Heart left ventricle (tissue), 16 donors: ENCODE measurements at regions not wholly inside any gene's neighbourhood (a gene's known extent, or its start where the extent isn't known, plus 50 kb on each side); places are given as distances from the start of the nearest gene placed in this dataset.
A peak's percentile ranks its signal among the peaks of the same experiment; 100 is the strongest.
"Not testable (repeated sequence)": the region's sequence is repeated elsewhere in the genome, so short reads cannot be mapped to it uniquely, and the experiment has no call there.

Experiments used
- ATAC-seq, 4 donors: fragments of 200-7000 bp; cut with Tn5 transposase; one replicate each; pipeline ENCODE4 v1.9.1; 2020 to 2022; ENCODE audit warnings: moderate library complexity in 4 of 4, mild to moderate bottlenecking in 3 of 4, moderate number of reproducible peaks in 1 of 4
- DNase-seq, 5 donors: peaks; one replicate each; pipeline ENCODE4 v3.0.0-alpha.2; 2020
- H3K27ac ChIP-seq, 12 donors: fragments of 200-600 bp; sonication (generic) in 4 of 12; one replicate each; pipeline versions ENCODE4 v1.5.0 to v1.8.0; 2016 to 2022; ENCODE audit warnings: mild to moderate bottlenecking in 2 of 12
- H3K27me3 ChIP-seq, 9 donors: fragments of 200-600 bp; sonication (generic) in 2 of 9; one replicate each; pipeline versions ENCODE4 v1.5.1 to v1.8.0; 2016 to 2022; ENCODE audit warnings: mild to moderate bottlenecking in 3 of 9
- H3K36me3 ChIP-seq, 9 donors: fragments of 200-600 bp; sonication (generic) in 2 of 9; one replicate each; pipeline versions ENCODE4 v1.5.0 to v1.8.0; 2018 to 2022; ENCODE audit warnings: mild to moderate bottlenecking in 2 of 9
- H3K4me1 ChIP-seq, 12 donors: fragments of 200-600 bp; sonication (generic) in 4 of 12; one replicate each; pipeline versions ENCODE4 v1.5.0 to v1.8.0; 2016 to 2022; ENCODE audit warnings: mild to moderate bottlenecking in 3 of 12
- H3K4me3 ChIP-seq, 12 donors: fragments of 200-600 bp; sonication (generic) in 4 of 12; one replicate each; pipeline versions ENCODE4 v1.5.0 to v1.8.0; 2017 to 2022; ENCODE audit warnings: mild to moderate bottlenecking in 9 of 12, moderate library complexity in 4 of 12
- H3K9me3 ChIP-seq, 12 donors: fragments of 200-600 bp; sonication (generic) in 4 of 12; one replicate each; pipeline versions ENCODE4 v1.5.0 to v1.8.0; 2016 to 2022; ENCODE audit warnings: mild to moderate bottlenecking in 1 of 12
- POLR2A ChIP-seq, 2 donors: fragments of 450-650 bp; IDR thresholded peaks; one replicate each; pipeline ENCODE4 v1.6.1; 2017; ENCODE audit warnings: antibody characterized with exemption in 2 of 2, mild to moderate bottlenecking in 2 of 2, moderate library complexity in 2 of 2
- WGBS, 4 donors: extraction: QIAGEN DNeasy Blood & Tissue Kit in 2 of 4; methylation state at CpG; one replicate each; pipeline versions ENCODE4 v1.1.5 to v1.1.7; 2013 to 2018; 5-methylcytosine and 5-hydroxymethylcytosine counted together
- intact Hi-C, 10 donors: fragments of 100-400 bp; cut with DNase I; formaldehyde crosslinking; loops; one replicate each; pipeline versions ENCODE4 v1.11.1 to v1.14.2; 2022
- TF ChIP-seq, protein P1 (sequence below), 12 donors: fragments of 200-600 bp; sonication (generic) in 4 of 12; IDR thresholded peaks; one replicate each; pipeline versions ENCODE4 v1.5.0 to v1.8.0; 2018 to 2022; ENCODE audit warnings: antibody characterized with exemption in 12 of 12, mild to moderate bottlenecking in 5 of 12
- donor health status: ischemic (EF 13 %, LVEDD 7.1; RV severe dilation, severe dysfunction).
- donor health status: healthy with polysubstance abuse.
- donor health status: DM: no; HTN: yes; CAD: no.
- donor health status: DM: no; HTN: no; CAD: no.
- donor health status: ischemic (EF 25% LVEDD 6.9; RV normal size, moderate dysfunction).
- donor health status: ischemic (EF 25% LVEDD 5.7; RV mildly dilated, moderate dysfunction).
- donor health status: healthy.
- donor health status: DM: yes; HTN: yes; CAD: no.
- donor health status: ischemic (EF 35%, LVEDD 5.7; RV mildly dilated, moderate dysfunction).
- donor health status: nonischemic (EF 11% LVEDD 7.7; RV severe dilation, severe dysfunction).
- donor health status: DM: yes; HTN: yes; CAD: no.
- donor health status: PGD.
- donor health status: ischemic (EF 29% LVEDD 5.4; RV normal size, mild dysfunction).
- donor health status: nonischemic (EF 23%, LVEDD 6.1; RV moderate dilation, normal function).

DNA sequence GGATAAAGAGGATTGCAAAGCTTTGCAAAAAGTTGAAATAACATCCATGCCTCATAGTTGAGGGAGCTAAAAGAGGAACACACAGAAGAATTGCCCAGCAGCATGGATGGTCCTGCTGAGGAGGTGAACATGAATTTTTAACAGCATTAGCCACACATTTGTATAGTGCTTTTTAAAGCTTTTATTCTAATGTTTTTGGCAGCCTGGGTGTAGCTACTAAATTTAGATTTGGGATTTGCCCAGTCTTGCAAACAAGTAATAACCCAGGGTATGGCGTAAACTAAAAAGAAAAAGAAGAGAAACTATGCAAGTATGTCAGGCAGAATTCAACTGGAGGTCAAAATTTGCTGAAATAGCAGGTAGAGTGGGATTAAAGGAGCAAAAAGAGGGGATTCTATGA is 75.1 kb upstream of the PTPRK start:
- peaks cover 0 to 11% (median 0%) of the 10 kb centered on the region in 12 donors for H3K9me3 ChIP-seq
- no peak overlapping the region for H3K4me3 ChIP-seq
- intact Hi-C loops: no loop called here
- no peaks in the 10 kb centered on the region for H3K36me3 ChIP-seq
- no peaks in the 10 kb centered on the region for H3K27me3 ChIP-seq
- H3K27ac ChIP-seq: peak overlapping the region in 1 of 12 donors; percentile 60
- DNase-seq (no peak), ATAC-seq (peak in 2 of 4 donors; percentile 18 to 41)
- peaks cover 0 to 27% (median 10%) of the 10 kb centered on the region in 12 donors for H3K4me1 ChIP-seq
- WGBS, 4 donors: 54 to 62% (median 54%) methylated on average over 1 of the region's 1 CpG
- TF ChIP-seq POLR2A (IDR thresholded peaks at IDR 0.05): no peak
- TF ChIP-seq, protein P1, sequence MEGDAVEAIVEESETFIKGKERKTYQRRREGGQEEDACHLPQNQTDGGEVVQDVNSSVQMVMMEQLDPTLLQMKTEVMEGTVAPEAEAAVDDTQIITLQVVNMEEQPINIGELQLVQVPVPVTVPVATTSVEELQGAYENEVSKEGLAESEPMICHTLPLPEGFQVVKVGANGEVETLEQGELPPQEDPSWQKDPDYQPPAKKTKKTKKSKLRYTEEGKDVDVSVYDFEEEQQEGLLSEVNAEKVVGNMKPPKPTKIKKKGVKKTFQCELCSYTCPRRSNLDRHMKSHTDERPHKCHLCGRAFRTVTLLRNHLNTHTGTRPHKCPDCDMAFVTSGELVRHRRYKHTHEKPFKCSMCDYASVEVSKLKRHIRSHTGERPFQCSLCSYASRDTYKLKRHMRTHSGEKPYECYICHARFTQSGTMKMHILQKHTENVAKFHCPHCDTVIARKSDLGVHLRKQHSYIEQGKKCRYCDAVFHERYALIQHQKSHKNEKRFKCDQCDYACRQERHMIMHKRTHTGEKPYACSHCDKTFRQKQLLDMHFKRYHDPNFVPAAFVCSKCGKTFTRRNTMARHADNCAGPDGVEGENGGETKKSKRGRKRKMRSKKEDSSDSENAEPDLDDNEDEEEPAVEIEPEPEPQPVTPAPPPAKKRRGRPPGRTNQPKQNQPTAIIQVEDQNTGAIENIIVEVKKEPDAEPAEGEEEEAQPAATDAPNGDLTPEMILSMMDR (IDR thresholded peaks at IDR 0.05): no peak

DNA sequence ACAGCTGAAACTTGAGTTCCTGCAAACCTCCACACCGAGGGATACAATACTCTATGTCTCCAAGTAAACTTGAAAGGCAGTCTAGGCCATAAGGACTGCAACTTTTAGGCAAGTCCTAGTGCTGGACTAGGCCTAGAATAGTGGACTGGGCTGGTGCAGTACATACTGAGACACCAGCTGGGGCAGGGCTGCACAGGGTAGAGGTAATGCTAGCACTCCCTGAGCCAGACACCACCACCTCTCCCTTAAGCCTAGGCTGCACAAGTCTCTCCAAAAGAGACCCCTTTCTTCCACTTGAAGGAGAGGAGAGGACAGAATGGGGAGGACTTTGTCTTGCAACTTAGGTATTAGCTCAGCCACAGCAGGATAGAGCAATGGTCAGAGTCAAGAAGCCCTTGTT is 65.7 kb upstream of the PTPRK start:
- Histone ChIP-seq H3K27ac (no peak overlapping the region), H3K4me3 (no peak overlapping the region), H3K27me3 (no peaks in the 10 kb centered on the region), H3K4me1 (no peaks in the 10 kb centered on the region), H3K9me3 (peaks cover 0 to 28% (median 6%) of the 10 kb centered on the region in 12 donors), H3K36me3 (no peaks in the 10 kb centered on the region)
- ATAC-seq (peak in 1 of 4 donors; percentile 46), DNase-seq (no peak)
- TF ChIP-seq POLR2A (IDR thresholded peaks at IDR 0.05): no peak
- TF ChIP-seq, protein P1 (IDR thresholded peaks at IDR 0.05): no peak
- 73 to 92% (median 86%) methylated on average over 1 of the region's 1 CpG for WGBS, 4 donors
- intact Hi-C loops: no loop called here

DNA sequence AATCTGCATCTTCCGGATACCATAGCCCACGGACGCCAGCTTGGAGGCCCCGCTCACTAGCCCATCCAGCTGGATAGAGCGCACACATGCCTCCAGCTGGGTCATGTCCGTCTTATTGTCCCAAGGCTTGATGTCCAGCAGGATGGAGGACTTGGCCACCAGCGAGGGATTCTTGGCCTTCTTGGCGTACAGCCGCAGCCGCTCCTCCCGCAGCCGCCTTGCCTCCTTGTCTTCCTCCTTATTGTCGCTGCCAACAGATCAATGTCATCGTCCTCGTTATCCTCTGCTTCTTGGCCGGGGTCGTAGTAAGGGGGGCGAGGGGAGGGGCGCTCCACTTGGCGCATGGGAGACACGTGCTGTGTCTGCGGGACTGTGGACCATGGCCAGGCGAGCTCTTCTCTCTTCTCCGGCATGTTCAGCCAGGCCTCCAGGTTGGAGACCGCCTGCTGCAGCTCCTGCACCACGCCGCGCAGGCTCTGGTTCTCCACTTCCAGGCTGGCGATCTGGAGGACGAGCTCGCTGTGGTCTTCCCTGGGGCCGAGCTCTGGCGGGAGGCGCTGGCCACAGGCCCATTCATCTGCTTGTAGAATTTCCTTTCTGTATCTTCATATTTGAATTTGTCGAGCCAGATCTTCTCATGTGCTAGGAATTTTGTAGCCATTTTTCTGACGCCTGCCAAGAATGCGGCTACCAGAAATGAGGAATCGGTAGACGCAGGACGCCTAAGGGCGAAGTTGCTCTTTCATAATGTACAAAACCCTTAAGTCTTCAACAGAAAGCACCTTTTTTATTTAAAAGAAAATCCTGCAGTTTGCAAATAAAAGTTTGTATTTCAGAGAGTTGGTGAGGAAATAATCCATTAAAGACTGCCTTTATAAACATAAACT is 60.1 kb upstream of the PTPRK start:
- no peak for TF ChIP-seq POLR2A (IDR thresholded peaks at IDR 0.05)
- TF ChIP-seq, protein P1 (IDR thresholded peaks at IDR 0.05): no peak
- intact Hi-C loops: no loop called here
- no peak overlapping the region for H3K4me3 ChIP-seq
- no peak overlapping the region for H3K27ac ChIP-seq
- DNase-seq: peak in 1 of 5 donors; percentile 22
- 88 to 93% (median 92%) methylated on average over 40 to 41 of the region's 41 CpGs for WGBS, 4 donors
- H3K9me3 ChIP-seq: no peaks in the 10 kb centered on the region
- no peaks in the 10 kb centered on the region for H3K36me3 ChIP-seq
- no peaks in the 10 kb centered on the region for H3K27me3 ChIP-seq
- ATAC-seq: no peak
- H3K4me1 ChIP-seq: no peaks in the 10 kb centered on the region

DNA sequence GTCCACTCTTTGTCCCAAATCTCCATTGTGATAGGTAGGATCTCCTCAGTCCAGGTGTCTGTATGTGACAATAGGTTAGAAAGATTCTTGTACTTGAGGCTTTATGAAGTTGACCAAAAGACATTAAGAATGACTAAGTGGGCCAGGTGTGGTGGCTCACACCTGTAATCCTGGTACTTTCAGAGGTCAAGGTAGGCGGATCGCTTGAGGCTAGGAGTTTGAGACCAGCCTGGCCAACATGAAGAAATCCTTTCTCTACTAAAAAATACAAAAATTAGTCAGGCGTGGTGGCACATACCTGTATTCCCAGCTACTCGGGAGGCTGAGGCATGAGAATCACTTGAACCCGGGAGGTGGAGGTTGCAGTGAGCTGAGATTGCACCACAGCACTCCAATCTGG is 54.9 kb upstream of the PTPRK start:
- H3K9me3 ChIP-seq, intact Hi-C loops, ATAC-seq, DNase-seq, H3K36me3 ChIP-seq, H3K4me1 ChIP-seq, H3K4me3 ChIP-seq, H3K27me3 ChIP-seq, H3K27ac ChIP-seq: not testable (repeated sequence)
- 95 to 96% (median 95%) methylated on average over 5 of the region's 5 CpGs for WGBS, 4 donors
